Calu3 (cell line): ENCODE measurements at regions not wholly inside any gene's neighbourhood (a gene's known extent, or its start where the extent isn't known, plus 50 kb on each side); places are given as distances from the start of the nearest gene placed in this dataset.

Source experiments
- BruUV-seq: library from RNA; stranded (reverse); fragments of 400-500 nt; replicated peaks from 2 replicates; lab custom pipeline; 2021; lab: Mats Ljungman, UMichigan
- CTCF ChIA-PET: fragments of 300-600 bp; sonication (Branson Sonifier 250); formaldehyde crosslinking; loops from one replicate; lab custom pipeline; 2022; ENCODE audit warnings: antibody characterized with exemption; lab: Charles Lee
- DNase-seq: peaks from one replicate; pipeline ENCODE4 v3.0.0; 2022
- H3K27ac Mint-ChIP-seq: one replicate; pipeline ENCODE4 v1.8.0; 2022; ENCODE audit warnings: mixed read lengths; ENCODE audit not compliant: unreplicated experiment
- H3K27me3 Mint-ChIP-seq: one replicate; pipeline ENCODE4 v1.8.0; 2022; ENCODE audit warnings: mixed read lengths; ENCODE audit not compliant: unreplicated experiment
- H3K36me3 Mint-ChIP-seq: one replicate; pipeline ENCODE4 v1.8.0; 2022; ENCODE audit warnings: mild to moderate bottlenecking, moderate library complexity, mixed read lengths; ENCODE audit not compliant: insufficient read depth, unreplicated experiment
- H3K4me1 Mint-ChIP-seq: one replicate; pipeline ENCODE4 v1.8.0; 2022; ENCODE audit warnings: mild to moderate bottlenecking, low read depth, mixed read lengths; ENCODE audit not compliant: unreplicated experiment
- H3K4me3 Mint-ChIP-seq: one replicate; pipeline ENCODE4 v1.8.0; 2022; ENCODE audit warnings: mild to moderate bottlenecking, low read depth, moderate library complexity, mixed read lengths; ENCODE audit not compliant: unreplicated experiment
- H3K9me3 Mint-ChIP-seq: one replicate; pipeline ENCODE4 v1.8.0; 2022; ENCODE audit warnings: low read depth, mixed read lengths; ENCODE audit not compliant: unreplicated experiment
- CTCF ChIP-seq: fragments of 200-600 bp; IDR thresholded peaks from one replicate; pipeline ENCODE4 v1.8.0; 2022; ENCODE audit warnings: antibody characterized with exemption; ENCODE audit not compliant: unreplicated experiment
- intact Hi-C: fragments of 100-400 bp; cut with micrococcal nuclease; formaldehyde crosslinking; loops from one replicate; pipeline ENCODE4 v1.10.0; 2022; ENCODE audit not compliant: unreplicated experiment

GRCh38 chr5:142478113-142478512, 153.3 kb upstream of the SPRY4 start:
- intact Hi-C loops = no loop called here
- no peak for TF ChIP-seq CTCF
- H3K36me3 Mint-ChIP-seq = peaks cover 5% of the 10 kb centered on the region
- DNase-seq = no peak
- H3K4me1 Mint-ChIP-seq = peaks cover 22% of the 10 kb centered on the region
- no TSS peak for BruUV-seq
- H3K27me3 Mint-ChIP-seq = no peaks in the 10 kb centered on the region
- H3K4me3 Mint-ChIP-seq = no peak overlapping the region
- no peak overlapping the region for H3K27ac Mint-ChIP-seq
- H3K9me3 Mint-ChIP-seq = peaks cover 6% of the 10 kb centered on the region
- CTCF ChIA-PET = interaction anchor here (0.5 kb wide), 1 partner anchor 328 kb away, joined by 3 read pairs; no protein-coding TSS in a partner anchor

GRCh38 chr5:142475102-142475513, 150.3 kb upstream of the SPRY4 start:
- Mint-ChIP-seq H3K27me3 (no peaks in the 10 kb centered on the region), H3K4me3 (no peak overlapping the region), H3K9me3 (peaks cover 6% of the 10 kb centered on the region), H3K27ac (no peak overlapping the region), H3K4me1 (peaks cover 34% of the 10 kb centered on the region), H3K36me3 (peaks cover 5% of the 10 kb centered on the region)
- no peak for TF ChIP-seq CTCF
- intact Hi-C loops = no loop called here
- CTCF ChIA-PET = no interaction called here
- BruUV-seq = no TSS peak
- no peak for DNase-seq

DNA sequence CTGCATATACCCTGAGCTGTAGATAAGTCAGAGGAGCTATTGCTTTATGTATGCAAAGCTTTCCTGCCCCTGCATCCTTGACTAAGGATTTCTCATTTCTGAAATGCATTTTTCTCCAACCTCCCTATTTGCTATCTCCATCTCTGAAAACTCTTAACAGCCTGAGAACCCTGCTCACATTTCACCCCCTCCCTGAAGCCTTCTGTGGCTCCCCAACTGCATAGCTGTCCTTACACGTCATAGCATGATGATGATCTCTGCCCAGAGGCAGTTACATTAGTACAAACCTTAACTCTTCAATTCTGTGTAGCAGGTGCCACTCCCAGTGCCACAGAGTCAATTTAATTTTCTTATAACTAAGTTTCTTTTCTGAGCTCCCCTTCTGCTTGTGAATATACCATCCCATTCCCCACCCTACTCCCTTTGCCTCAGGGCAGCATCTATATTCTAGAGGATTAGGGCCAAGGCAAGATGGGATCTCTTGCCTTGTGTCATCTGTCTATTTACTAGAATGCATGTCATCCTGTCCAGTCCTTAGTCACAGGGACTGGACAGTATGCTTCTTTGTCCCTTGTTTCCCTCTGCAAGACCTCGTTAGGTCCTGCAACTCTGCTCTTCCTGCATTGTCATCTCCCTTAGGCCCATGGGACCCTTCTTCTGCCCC, 149.7 kb upstream of the SPRY4 start:
- peak overlapping the region; percentile 8 for H3K27ac Mint-ChIP-seq

GRCh38 chr5:142473038-142473437, 148.2 kb upstream of the SPRY4 start:
- DNase-seq = no peak
- CTCF ChIA-PET = interaction anchor here (0.6 to 0.7 kb wide), 3 partner anchors 26 to 388 kb away, joined by 3 read pairs; no protein-coding TSS in a partner anchor
- Mint-ChIP-seq H3K36me3 (peaks cover 5% of the 10 kb centered on the region), H3K4me3 (no peak overlapping the region), H3K9me3 (no peaks in the 10 kb centered on the region), H3K4me1 (peaks cover 34% of the 10 kb centered on the region), H3K27ac (peak overlapping the region; percentile 86), H3K27me3 (no peaks in the 10 kb centered on the region)
- no TSS peak for BruUV-seq
- TF ChIP-seq CTCF = no peak
- intact Hi-C loops = no loop called here

More for the DNA sequence above, 149.7 kb upstream of the SPRY4 start:
- CTCF ChIA-PET = no interaction called here
- no peak overlapping the region for H3K4me3 Mint-ChIP-seq
- peaks cover 3% of the 10 kb centered on the region for H3K9me3 Mint-ChIP-seq
- no TSS peak for BruUV-seq
- peaks cover 34% of the 10 kb centered on the region for H3K4me1 Mint-ChIP-seq
- intact Hi-C loops = no loop called here
- DNase-seq = no peak
- H3K36me3 Mint-ChIP-seq = peaks cover 5% of the 10 kb centered on the region
- H3K27me3 Mint-ChIP-seq = no peaks in the 10 kb centered on the region
- no peak for TF ChIP-seq CTCF
